Skin of body (tissue), 1 donor: ENCODE measurements at regions not wholly inside any gene's neighbourhood (a gene's known extent, or its start where the extent isn't known, plus 50 kb on each side); places are given as distances from the start of the nearest gene placed in this dataset.

Experiments used
- DNase-seq: peaks from one replicate; lab custom pipeline; 2025; lab: John Stamatoyannopoulos, UW

DNA sequence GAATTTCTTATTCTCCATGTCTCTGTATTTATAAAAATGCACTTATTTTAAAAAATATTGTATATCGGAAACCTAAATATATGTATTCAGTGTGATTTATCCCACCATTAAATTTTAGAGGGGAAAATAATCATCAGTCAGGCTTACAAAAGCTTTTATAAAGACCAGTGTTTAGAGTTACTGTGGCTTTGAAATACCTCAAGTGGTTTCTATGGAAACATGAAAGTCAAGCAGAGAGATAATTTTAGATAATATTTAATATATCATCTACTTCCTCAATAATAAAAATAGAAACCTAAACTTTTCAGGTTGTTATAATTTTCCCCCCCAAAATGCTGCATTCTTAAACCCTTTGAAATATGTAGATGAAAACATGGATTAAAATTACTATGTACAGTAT lies 332.9 kb upstream of the PITX2 start:
- DNase-seq = no peak

DNA sequence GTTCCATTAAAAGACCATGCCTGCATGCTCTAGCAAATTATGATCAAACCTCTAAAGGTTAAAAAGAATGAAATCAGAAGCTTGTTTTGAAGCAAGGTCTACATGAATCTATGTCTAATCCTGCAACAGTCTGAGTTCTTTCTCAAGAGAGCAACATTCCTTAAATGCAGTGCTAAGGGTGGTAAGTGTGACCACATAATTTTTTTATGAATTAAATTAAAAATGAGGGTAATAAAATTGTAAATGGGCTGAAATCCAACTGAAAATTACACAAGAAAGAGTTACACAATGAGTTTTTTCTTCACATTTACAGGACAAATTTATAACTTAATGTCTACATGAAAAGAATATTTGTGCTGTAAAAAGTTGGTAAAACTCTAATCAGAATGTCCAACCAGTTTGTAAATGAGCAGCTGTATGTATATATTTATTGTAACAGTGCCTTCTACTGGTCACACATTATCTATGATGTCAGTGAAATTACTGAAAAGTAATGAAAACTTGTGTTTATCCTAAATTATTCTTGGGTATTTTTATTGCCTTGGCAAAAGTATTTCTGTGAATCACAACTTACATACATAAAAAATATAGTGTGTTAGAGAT lies 336.3 kb upstream of the PITX2 start:
- DNase-seq = no peak

DNA sequence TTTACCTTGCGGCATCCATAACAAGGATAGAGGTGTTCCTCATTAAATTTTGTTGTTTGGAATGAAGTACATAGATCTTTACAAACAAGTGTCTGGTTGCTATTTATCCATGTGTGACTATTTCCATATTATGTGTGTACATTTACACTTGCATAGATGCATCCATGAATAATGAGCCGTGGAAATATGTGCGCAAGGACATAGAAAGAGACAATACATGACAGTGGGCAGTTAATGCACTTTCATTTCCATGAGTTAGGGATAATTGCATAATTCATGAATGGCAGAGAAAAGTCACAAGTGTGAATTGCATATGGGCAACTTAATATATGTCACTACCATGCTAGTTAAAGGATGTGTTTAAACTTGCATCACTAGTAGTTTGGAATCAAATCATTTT lies 338.2 kb upstream of the PITX2 start:
- DNase-seq = no peak

DNA sequence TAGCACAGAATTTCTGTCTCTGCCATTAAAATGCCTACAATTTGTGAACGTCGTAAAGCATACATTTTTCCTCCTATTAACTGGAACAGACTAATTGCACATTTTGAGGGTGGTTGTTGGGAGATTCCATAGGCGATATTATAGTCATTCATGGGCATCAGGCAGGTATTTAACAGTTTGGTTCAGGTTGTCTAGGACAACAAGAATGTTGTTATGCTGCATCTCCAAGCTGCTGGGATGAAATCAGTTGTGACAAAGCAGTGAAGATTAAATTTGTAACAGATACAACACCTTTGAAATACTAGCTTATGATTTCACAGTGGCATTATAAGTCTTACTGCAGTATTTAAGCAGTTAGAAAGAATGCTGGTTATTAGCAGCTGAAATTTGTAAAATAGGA lies 339.7 kb upstream of the PITX2 start:
- DNase-seq = no peak

DNA sequence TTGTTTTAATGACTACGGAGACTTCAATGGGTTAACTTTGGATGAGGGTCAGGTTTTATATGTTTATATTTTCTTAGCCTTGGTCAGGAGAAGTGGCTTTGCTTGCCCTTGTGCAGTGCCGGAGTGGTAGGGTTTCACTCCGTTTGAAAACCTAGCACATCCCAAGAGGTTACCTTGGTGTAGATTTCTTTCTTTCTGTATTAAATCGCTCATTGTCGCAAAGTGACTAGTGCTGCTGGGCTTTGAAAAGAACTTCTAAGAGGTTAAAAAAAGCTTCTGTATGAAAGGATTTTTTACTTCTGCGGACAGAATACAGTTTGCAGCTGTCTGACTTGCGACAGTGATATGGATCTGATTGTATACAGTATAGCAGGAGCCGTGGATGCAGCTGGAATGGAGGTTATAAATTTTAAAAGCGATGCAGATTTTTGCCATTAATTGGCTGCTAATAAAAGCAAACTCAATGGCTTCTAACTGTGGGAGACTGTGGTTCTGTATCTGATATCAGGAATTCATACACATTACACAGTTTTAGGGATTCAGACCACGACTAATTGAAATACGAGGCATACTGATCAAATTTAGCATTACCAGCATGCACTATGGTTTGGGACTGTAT lies 340.9 kb upstream of the PITX2 start:
- DNase-seq = no peak

DNA sequence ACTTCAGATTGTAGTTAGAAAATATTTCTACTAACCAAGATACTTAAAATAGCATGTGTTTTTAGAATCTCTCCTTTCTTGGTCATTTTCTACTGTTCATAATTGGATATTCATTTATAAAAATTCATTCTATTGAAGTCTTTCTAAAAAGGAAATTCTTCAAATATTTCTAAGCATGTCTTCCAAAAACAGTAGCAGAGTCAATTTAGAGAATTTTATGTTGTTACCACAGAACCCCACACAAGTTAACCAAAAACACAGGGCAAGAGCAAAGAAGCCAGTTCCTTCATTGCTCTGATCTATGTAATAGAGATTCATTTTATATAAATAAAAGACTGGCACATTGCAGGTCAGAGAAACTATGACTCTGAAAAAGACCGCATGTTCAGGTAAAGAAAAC lies 345.1 kb upstream of the PITX2 start:
- no peak for DNase-seq

DNA sequence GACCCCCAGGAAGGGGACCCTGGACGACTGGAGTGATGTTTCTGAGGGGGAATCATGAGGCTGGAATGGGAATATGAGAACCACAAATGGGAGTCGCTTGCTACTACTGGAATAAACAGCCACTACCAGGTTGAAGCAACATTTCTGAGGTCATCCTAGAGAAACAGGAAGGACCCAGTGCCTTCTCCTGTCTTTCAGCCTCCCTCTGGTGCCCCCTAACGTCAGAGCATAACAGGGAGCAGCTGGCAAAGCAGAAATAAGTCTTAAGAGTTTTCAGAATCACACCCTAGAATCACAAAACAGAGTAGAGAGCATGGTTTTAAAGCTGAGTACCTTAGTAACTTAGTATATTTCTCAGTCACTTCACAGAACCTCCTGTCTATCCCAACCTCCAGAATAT lies 347.8 kb upstream of the PITX2 start:
- no peak for DNase-seq

DNA sequence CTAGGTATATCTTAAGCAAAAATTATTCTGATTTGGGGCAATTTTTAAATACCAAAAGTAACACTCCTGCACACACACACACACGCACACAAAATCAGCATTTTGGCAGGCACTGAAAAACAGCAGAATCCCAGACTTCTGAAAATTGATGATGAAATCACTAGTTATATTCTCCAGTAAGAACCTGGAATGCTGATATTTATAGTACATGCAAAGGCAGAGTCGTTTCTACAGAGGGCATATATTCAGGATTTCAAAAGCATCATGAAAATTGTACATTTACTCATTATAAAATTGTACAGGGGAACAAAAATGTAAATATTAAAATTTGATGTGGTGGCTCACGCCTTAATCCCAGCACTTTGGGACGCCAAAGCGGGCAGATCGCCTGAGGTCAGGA lies 352.5 kb upstream of the PITX2 start:
- DNase-seq = no peak

DNA sequence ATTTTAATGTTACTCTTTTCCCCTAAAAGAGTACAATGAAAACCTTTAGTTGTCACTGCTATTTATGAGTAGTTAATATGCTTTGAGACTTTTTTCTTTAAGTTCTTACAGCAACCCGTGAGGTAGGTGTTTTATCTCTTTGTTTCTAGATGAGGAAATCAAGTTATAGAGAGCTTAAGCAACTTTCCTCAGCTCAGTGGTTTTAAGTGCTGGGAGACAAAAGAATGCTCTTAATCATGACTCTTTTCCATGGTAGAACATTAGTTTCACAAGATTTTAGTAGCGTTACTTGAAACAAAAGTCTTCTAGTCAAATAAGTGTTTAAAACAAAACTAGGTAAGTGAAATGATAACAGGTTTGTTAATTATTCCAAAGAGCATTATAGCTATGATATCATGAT lies 354.7 kb upstream of the PITX2 start:
- no peak for DNase-seq

DNA sequence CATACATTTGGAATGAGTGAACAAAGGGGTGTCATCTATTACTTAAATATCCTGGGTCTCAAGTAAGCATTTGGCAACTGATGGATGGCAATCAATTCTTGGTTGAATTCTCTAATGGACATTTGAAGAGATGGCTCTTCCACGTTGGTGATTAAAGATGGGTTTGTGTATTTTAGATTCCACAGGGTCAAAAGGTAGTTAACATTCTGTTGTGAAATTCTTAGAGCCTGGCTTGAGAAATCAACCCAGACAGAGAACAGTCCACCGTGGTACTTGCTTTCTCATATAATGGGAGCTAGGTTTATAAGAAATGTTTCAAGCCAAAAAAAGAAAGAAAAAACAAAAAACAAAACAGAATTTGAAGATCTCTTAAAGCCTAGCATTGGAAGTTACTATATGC lies 355.9 kb upstream of the PITX2 start:
- DNase-seq = no peak

DNA sequence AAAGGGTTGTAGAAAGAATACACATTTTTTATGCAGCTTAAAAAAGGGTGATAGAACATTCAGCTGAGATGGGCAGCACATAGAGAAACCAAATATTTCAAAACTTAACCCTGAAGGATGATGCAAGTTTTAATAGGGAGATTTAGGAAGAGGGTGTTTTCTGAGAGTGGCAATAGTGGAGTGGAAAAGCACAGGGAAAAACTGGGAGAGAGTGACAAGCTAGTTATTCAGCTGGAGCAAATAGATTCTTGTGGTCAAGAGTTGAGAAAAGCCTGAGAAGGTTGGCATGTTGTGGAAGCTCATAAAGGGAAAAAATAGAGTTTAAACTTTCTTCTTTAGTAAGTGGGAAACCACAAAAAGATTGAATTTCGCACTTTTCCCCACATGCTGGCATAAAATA lies 359.6 kb upstream of the PITX2 start:
- no peak for DNase-seq

DNA sequence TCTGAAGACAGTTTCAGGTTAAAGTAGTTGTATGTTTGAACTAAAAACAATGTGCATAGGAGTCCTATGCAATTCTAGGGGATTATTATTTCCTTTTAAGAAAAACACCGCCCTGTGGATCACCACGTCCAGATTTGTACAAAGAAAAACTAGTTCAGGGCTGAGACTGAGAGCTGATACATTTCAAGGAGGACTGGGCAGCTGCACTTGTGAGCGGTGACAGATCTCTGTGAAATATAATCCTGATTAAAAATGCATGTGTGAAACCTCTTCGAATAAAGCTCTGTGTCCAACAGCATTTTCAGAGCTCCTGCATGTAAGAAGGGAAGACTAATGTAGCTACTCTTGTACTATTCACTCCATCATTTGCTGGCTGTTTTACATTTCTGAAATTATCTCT lies 365.8 kb upstream of the PITX2 start:
- no peak for DNase-seq

DNA sequence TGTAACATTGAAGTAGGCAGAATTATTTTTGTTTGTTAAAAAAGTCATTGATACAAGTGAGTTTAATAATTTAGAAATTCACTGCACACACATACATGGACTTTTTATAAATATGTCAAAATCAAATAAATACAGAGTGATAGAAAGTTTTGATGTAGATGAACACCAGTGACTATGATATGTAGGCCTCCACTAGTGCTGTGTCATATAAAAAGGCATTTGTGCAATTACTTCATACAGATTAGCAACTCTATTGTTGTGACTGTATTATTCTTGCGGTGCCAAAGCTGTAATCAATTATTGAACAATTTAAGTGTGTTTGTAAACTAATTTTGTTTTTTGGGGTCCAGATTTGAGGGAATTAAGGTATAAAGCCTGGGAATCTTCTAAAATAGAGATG lies 366.2 kb upstream of the PITX2 start:
- no peak for DNase-seq

DNA sequence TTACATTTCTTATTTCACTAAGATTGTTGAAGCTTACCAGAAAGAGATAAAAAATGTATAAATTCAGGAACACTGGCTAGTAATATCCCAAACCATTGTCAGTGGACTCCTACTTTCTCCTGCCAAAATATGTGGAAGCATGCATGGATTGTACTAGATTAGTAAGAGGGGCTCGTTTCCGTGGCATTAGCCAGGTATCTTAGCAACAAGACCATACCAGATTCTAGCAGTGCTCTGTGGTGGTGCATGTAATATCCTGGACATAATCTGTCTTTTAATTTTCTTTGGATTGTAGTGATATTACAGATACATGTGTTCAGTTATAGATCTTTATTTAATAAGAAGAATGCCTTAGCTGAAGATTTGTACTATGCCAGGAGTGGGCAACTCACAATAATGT lies 371.9 kb upstream of the PITX2 start:
- no peak for DNase-seq

DNA sequence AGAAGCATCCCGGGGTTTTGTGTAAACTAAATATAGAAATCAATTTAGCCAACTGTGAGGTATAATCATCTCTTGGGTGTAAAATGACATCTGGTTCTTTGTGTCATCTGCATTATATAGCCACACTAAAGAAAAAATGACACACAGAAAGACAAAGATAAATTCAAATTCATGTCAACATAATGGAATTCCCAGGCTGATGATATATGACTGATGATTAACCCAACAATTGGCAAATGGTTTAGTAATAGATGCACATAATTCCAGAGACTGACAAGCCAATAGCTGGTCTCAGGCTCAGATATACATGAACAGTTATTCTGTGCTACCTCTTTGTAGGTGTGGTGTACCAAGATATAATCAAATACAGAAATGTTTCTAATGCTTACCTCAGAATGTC lies 375.4 kb upstream of the PITX2 start:
- DNase-seq = no peak

DNA sequence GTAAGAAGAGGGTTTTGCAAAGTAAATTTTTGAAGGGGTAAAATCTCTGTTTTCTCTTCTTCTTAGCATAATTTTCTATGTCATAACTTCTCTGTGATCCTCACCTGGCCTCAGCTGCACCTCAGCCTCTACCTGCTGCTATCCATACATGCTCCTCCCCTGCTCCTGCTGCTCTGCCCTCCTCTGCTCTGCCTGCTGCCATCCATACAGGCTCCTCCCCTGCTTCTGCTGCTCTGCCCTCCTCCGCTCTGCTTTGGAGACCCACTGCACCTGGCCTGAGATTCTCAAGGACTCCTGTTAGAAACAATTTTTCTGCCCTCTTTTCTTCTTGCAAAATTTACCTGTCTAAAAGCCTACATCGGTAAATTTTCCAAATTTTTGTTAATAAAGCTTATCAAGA lies 388.6 kb upstream of the PITX2 start:
- no peak for DNase-seq

DNA sequence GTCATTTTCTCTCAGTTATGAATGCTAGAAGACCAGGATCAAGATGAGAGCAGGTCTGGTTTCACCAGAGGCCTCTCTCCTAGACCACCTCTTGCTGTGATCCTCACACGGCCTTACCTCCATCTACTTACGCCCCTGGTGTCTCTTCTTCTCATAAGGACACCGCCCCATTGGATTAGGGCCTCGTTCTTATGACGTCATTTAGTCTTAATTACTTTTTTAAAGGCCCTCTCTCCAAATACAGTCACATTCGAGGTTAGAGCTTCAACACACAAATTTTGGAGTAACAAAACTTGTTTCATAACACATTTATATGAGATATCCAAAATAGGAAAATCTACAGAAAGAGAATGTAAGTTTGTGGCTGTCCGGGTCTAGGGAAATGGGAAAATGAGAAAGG lies 391.0 kb upstream of the PITX2 start:
- no peak for DNase-seq

DNA sequence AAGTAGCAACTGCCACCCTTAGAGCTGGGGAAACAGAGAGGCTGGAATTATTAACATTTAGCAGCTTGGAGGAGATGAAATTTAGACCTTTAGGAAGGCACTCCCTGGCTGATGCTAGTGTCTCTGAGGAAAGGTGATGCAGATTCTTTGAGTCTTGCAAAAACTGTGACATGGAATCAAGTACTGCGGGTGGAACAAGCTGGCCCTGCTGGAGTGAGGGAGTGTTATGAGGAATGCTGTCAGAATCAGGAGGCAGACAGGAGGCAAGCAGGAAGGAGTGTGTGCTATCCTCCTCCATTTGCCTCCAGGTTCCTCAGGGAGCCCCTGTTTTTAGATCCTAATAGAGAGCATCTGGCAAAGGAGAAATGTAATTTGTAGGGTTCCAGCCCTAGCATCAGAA lies 391.7 kb upstream of the PITX2 start:
- no peak for DNase-seq

DNA sequence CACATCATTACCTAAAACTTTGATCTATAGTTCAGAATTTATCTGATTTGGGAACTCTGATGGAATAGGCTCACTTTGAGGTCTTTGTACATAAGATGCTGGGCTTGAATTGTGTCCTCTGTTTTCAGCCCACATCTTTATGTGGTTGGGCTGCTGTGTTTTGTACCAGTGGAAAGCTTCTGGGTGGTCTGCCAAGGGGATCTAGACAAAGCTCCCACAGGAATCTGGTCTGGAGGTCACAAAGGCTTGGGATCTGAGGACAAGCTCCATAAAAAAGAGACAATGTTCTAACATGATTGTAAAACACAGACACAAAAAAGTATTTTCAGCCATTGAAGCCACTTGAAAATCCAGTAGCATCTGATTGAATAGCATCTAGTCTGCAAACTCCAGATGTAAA lies 393.5 kb upstream of the PITX2 start:
- no peak for DNase-seq

DNA sequence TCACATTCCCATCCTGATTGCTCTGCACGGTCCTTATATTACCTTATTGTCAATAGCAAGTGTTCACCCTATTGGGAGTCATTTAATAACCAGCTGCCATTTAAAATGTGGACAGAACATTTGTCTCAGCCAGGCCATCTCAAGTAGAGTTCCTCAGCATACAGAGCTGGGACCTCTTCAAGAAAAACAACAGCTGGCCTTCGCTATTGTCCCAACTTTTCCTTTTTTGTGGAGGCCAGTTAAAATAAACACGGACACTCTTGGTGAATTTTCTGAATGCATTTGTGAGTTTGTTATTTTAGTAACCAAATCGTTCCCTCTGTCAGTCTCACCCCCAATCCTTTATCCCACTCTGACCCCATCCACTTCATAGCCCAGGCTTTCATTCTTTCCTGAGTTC lies 395.3 kb upstream of the PITX2 start:
- no peak for DNase-seq

DNA sequence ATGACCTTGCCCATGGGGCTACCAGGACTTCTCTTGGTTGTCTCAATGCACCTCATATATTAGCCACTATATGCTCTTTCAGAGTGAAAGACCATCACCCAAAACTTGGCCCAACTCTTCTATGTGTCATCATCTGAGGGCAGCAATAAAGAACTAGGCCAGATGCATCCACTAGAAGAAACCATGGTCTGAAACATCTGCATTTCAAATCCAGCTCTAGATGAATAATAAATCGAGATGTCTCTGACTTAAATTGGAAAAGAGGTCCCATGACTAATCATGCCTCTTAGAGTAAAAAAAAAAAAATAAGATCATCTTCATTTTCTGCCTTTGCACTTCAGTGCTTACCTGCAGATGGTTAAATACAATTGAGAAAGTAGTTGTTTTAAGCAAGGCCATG lies 397.6 kb upstream of the PITX2 start:
- DNase-seq = no peak

DNA sequence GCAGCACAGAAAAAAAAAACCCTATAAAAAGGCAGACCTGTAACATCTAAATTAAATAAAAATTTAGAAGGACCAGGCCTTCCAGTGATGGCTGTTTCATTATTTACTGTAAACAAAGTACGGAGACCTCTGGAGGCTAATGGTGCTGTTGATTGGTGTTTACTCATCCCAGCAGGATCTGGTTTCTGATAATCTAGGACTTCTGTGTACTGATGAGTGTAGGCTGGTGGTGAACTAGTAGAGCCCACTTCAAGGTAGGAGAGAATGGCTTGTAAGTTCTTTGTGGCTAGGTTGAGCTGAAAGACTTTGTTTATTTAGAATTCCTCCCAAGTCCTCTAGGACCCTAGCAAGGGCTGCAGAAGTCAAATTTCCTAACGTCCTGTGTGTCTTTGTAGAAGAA lies 398.1 kb upstream of the PITX2 start:
- no peak for DNase-seq

DNA sequence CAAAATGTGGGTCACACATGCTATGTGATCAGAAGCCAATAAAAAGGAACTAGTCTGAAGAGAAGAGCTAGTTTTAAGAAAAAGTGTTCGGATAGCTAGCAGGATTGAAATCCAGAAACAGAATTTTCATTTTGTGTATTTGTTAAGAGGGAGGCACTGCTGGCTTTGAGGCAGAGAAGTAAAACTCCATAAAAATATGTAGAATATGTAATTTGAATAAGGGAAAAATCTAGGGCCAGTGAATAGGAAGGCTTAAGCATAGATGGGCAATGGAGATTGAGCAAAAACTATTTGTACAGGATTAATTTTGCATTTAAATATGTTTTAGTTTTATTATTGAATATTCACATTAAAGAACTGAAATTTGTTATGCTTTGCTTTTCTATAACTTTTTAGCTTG lies 399.9 kb upstream of the PITX2 start:
- DNase-seq = no peak

DNA sequence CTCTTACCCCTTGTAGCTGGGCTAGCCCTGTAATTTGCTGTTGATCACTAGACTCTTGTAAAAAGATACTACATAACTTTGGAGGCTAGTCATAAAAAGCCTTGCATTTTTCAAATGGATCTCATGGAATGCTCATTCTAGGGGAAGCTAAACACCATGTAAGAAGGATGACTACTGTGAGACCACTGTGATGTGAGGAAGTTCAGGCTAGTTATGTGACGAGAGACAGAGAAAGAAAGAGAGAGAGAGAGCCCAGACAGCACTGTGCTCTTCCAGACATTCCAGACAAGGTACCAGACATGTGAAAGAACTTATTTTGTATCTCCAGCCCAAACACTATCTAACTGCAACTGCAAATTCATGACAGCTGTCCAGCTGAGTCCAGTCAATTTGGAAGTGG lies 404.6 kb upstream of the PITX2 start:
- no peak for DNase-seq
